C4-2B (cell line): ENCODE measurements at regions not wholly inside any gene's neighbourhood (a gene's known extent, or its start where the extent isn't known, plus 50 kb on each side); places are given as distances from the start of the nearest gene placed in this dataset.

ENCODE experiments used
- H3K27ac ChIP-seq: fragments of 450-650 bp; 2 replicates; pipeline ENCODE4 v1.5.1; 2017
- ZFX ChIP-seq: fragments of 450-650 bp; IDR thresholded peaks from 2 replicates; pipeline ENCODE4 v1.6.1; 2017
- TF ChIP-seq, protein P1 (sequence below): fragments of 450-650 bp; conservative IDR thresholded peaks from 2 replicates; pipeline ENCODE4 v1.5.1; 2017; ENCODE audit warnings: mild to moderate bottlenecking

DNA sequence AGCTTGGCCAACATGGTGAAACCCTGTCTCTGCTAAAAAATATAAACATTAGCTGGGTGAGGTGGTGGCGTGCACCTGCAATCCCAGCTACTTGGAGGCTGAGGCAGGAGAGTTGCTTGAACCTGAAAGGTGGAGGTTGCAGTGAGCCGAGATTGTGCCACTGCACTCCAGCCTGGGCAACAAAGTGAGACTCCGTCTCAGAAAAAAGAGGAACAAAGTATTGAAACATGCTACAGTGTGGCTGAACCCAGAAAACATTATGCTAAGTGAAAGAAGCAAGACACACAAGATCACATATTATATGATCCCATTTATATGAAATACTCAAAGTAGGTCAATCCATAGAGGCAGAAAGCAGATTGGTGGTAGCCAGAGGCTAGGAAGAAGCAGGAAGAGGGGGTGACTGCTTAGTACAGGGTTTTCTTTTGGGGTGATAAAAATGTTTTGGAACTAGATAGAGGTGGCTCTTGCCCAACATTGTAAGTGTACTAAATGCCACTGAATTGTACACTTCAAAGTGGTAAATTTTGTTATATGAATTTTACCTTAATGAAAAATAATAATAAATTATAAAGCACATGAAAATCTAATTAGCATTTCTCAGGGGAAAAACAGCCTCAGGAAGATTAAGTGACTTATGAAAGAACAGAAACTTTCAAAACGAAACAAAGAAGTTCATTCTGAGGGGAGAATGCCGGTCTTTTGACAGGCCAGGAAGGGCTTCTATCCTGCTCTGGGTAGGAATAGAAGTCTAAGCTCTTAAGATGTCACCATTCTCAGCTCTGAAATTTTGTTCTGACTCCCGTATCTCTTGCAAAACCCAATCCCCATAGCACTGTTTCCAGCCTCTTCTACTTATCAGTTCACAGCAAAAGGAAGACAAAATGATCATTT is 161.1 kb upstream of the TBCA start:
- no peak overlapping the region for H3K27ac ChIP-seq
- TF ChIP-seq, protein P1, sequence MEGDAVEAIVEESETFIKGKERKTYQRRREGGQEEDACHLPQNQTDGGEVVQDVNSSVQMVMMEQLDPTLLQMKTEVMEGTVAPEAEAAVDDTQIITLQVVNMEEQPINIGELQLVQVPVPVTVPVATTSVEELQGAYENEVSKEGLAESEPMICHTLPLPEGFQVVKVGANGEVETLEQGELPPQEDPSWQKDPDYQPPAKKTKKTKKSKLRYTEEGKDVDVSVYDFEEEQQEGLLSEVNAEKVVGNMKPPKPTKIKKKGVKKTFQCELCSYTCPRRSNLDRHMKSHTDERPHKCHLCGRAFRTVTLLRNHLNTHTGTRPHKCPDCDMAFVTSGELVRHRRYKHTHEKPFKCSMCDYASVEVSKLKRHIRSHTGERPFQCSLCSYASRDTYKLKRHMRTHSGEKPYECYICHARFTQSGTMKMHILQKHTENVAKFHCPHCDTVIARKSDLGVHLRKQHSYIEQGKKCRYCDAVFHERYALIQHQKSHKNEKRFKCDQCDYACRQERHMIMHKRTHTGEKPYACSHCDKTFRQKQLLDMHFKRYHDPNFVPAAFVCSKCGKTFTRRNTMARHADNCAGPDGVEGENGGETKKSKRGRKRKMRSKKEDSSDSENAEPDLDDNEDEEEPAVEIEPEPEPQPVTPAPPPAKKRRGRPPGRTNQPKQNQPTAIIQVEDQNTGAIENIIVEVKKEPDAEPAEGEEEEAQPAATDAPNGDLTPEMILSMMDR = no peak
- TF ChIP-seq ZFX = no peak

DNA sequence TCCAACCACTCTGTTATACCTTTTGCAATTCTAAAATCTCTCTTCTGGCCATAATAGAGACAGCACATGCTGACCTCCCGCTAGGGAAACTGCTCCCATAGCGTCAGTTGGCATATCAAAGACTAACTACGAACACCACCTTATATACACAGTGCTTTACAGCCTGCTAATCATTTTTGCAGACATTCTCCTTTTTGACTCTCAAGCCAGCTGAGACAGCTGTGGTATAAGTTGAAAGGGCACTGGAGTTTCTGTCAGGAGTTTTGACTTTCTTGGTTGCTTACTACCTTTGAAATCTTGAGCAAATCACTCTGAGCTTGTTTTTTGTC is 160.2 kb upstream of the TBCA start:
- TF ChIP-seq, protein P1 = no peak
- TF ChIP-seq ZFX = no peak

DNA sequence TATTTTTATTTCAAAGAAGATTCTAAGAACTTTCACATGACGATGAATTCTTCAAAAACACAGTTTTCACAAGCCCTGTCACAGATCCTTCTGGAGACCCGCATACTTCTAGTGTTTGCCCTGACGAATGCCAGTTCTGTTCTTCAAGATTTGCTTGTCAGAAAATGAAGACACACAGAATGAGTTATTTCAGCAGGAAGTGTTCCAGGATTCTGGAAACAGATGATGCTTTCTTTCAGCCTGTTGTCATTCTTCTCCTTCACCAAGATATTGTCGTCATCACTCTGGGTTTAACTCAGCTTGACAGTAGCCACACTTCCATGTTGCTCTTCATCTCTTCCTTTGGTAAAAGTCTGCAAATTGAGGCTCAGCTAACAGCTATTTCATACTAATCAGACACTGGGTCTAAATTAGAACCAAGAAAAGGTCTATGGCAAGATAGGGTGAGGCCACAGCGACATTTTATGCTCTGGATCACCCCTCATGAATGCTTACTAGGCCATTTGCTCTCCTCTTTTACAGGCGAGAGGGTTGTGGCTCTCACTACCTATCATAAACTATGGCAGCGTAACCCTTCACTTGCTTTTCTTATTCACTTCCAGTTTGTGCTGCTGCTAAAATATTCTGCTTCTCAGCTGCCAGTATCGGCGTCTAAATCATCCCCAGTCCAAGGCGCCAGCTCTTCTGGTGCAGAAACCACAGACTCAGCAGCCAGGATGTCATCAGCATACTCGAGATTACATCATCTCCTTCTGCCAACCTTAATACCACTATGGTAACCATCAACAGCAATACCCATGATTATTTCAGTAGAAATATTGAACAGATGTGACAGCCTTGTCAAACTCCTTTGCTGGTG is 159.6 kb upstream of the TBCA start:
- no peak overlapping the region for H3K27ac ChIP-seq
- no peak for TF ChIP-seq ZFX
- TF ChIP-seq, protein P1 = no peak

More for the DNA sequence above, 160.2 kb upstream of the TBCA start:
- no peak overlapping the region for H3K27ac ChIP-seq

DNA sequence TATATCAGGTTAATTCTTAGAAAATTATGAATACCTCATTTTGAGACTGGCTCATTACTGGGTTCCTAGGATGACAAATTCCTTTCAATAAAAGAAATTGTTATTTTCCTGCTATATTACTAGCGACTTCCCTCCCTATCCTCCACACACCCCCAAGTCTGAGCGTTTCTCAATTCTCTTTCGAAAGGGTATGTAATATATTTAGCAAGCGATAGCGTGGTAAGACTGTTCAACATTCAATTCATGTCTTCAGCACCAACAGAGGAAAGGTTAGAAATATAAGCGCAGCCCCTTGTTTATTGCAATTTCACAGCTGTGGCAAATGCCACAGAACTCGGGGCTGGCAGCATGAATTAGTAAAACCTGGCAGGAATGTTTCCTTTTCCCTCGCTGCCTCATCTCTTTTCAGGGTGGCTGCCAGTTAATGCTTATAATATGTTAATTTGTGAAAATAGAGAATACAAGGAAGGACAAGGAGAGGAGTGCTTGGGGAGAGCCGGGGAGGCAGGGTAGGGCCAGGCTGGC is 152.7 kb upstream of the TBCA start:
- H3K27ac ChIP-seq = no peak overlapping the region
- TF ChIP-seq, protein P1 = no peak
- no peak for TF ChIP-seq ZFX

DNA sequence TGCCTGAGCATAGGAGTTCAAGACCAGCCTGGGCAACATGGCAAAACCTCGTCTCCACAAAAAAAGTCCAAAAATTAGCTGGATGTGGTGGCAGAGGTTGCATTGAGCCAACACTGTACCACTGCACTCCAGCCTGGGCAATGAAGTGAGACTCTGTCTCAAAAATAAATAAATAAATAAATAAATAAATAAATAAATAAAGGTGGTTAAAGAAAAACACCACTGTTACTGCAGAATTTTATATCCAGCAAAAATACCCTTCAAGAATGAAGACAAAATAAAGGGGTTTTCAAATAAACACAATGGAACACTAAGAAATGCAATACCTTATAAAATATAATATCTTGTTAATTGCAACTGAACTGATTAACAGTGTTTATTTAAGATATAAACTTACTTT is 150.2 kb upstream of the TBCA start:
- TF ChIP-seq, protein P1 = no peak
- no peak for TF ChIP-seq ZFX
- H3K27ac ChIP-seq = no peak overlapping the region

DNA sequence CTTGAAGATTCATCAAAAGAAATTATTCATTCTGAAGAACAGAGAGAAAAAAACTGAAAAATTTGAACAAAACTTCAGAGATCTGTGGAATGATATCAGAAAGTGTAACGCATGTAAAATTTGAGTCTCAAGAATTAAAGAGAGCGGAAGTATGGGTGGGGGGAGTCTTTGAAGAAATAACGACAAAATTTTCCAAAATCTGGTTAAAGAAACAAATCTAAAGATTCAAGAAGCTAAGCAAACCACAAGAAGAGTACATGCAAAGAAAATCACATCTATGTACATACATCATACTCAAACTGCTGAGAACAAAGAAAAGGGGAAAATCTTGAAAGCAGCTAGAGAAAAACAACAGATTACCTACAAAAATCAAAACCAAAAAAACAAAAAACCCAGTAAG is 149.4 kb upstream of the TBCA start:
- H3K27ac ChIP-seq = no peak overlapping the region
- TF ChIP-seq, protein P1 = no peak
- no peak for TF ChIP-seq ZFX

DNA sequence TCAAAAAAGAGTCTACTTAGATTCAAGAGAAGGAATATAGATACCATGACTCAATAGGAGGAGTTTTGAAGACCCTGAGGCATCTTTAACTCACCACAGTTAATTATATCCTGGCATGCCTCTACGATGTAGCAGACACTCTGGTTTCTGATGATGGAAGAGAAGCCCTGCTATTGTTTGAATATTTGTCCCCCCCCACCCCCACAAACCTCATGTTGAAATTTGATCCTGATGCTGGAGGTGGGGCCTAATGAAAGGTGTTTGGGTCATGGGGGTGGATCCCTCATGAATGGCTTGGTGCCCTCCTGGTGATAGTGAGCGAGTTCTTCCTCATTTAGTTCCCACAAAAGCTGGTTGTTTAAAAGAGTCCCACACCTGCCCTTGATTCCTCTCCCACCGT is 147.9 kb upstream of the TBCA start:
- TF ChIP-seq, protein P1 = no peak
- TF ChIP-seq ZFX = no peak
- no peak overlapping the region for H3K27ac ChIP-seq
